Ishikawa (cell line): ENCODE measurements at regions not wholly inside any gene's neighbourhood (a gene's known extent, or its start where the extent isn't known, plus 50 kb on each side); places are given as distances from the start of the nearest gene placed in this dataset.

ENCODE experiments used
- CEBPB ChIP-seq: IDR thresholded peaks from 2 replicates; pipeline ENCODE4 v1.6.1; 2012
- CREB1 ChIP-seq: IDR thresholded peaks from 2 replicates; pipeline ENCODE4 v1.6.1; 2012; ENCODE audit warnings: low read depth
- EGR1 ChIP-seq: IDR thresholded peaks from 2 replicates; pipeline ENCODE4 v1.6.1; 2012
- EP300 ChIP-seq: IDR thresholded peaks from 2 replicates; pipeline ENCODE4 v1.6.1; 2012; ENCODE audit warnings: borderline replicate concordance
- FOXM1 ChIP-seq: IDR thresholded peaks from 2 replicates; pipeline ENCODE4 v1.6.1; 2012; ENCODE audit warnings: low read depth, borderline replicate concordance
- MAX ChIP-seq: IDR thresholded peaks from 2 replicates; pipeline ENCODE4 v1.6.1; 2012
- NFIC ChIP-seq: IDR thresholded peaks from 2 replicates; pipeline ENCODE4 v1.6.1; 2012
- RAD21 ChIP-seq: IDR thresholded peaks from 2 replicates; pipeline ENCODE4 v1.6.1; 2012; ENCODE audit warnings: low read depth
- REST ChIP-seq: IDR thresholded peaks from 2 replicates; pipeline ENCODE4 v1.6.1; 2012; ENCODE audit warnings: low read depth, mild to moderate bottlenecking
- TAF1 ChIP-seq: IDR thresholded peaks from 2 replicates; pipeline ENCODE4 v1.6.1; 2012; ENCODE audit warnings: low read depth, mild to moderate bottlenecking
- TCF12 ChIP-seq: IDR thresholded peaks from 2 replicates; pipeline ENCODE4 v1.6.1; 2012; ENCODE audit warnings: low read depth
- TEAD4 ChIP-seq: IDR thresholded peaks from 2 replicates; pipeline ENCODE4 v1.6.1; 2012
- USF1 ChIP-seq: IDR thresholded peaks from 2 replicates; pipeline ENCODE4 v1.6.1; 2012
- YY1 ChIP-seq: IDR thresholded peaks from 2 replicates; pipeline ENCODE4 v1.6.1; 2012; ENCODE audit warnings: low read depth
- ZBTB7A ChIP-seq: IDR thresholded peaks from 2 replicates; pipeline ENCODE4 v1.6.1; 2012; ENCODE audit warnings: low read depth

GRCh38 chr5:164041105-164041504 lies 535.7 kb downstream of the MAT2B start:
- no peak for TF ChIP-seq TCF12
- TF ChIP-seq NFIC: no peak
- TF ChIP-seq REST: no peak
- TF ChIP-seq USF1: no peak
- no peak for TF ChIP-seq YY1
- TF ChIP-seq ZBTB7A: no peak
- no peak for TF ChIP-seq TAF1
- TF ChIP-seq EGR1: no peak
- no peak for TF ChIP-seq CEBPB
- no peak for TF ChIP-seq RAD21
- no peak for TF ChIP-seq FOXM1
- TF ChIP-seq EP300: no peak
- no peak for TF ChIP-seq CREB1
- no peak for TF ChIP-seq TEAD4
- TF ChIP-seq MAX: no peak

- TF ChIP-seq RAD21 (peak; percentile 37), TCF12 (no peak)
Measured at GRCh38 chr5:164048359-164048926, 543.0 kb downstream of the MAT2B start.

- no peak for TF ChIP-seq FOXM1
- no peak for TF ChIP-seq CEBPB
- no peak for TF ChIP-seq EGR1
- TF ChIP-seq NFIC: no peak
- no peak for TF ChIP-seq YY1
- no peak for TF ChIP-seq TEAD4
- TF ChIP-seq TCF12: no peak
- TF ChIP-seq ZBTB7A: no peak
- TF ChIP-seq RAD21: no peak
- TF ChIP-seq CREB1: no peak
- TF ChIP-seq EP300: no peak
Measured at GRCh38 chr5:164051745-164052144, 546.3 kb downstream of the MAT2B start.

GRCh38 chr5:164052536-164053093 lies 547.2 kb downstream of the MAT2B start:
- TF ChIP-seq CEBPB: no peak
- no peak for TF ChIP-seq TEAD4
- no peak for TF ChIP-seq ZBTB7A
- TF ChIP-seq NFIC: no peak
- TF ChIP-seq FOXM1: no peak
- no peak for TF ChIP-seq TCF12
- no peak for TF ChIP-seq CREB1
- TF ChIP-seq TAF1: no peak
- no peak for TF ChIP-seq EP300
- TF ChIP-seq YY1: no peak
- no peak for TF ChIP-seq REST
- no peak for TF ChIP-seq RAD21
- no peak for TF ChIP-seq EGR1
- no peak for TF ChIP-seq MAX

GRCh38 chr5:164053123-164053522 lies 547.7 kb downstream of the MAT2B start:
- no peak for TF ChIP-seq MAX
- TF ChIP-seq EP300: no peak
- no peak for TF ChIP-seq CEBPB
- TF ChIP-seq ZBTB7A: no peak
- no peak for TF ChIP-seq EGR1
- no peak for TF ChIP-seq YY1
- no peak for TF ChIP-seq TEAD4
- TF ChIP-seq REST: no peak
- TF ChIP-seq FOXM1: no peak
- TF ChIP-seq NFIC: no peak
- no peak for TF ChIP-seq CREB1
- TF ChIP-seq USF1: no peak
- TF ChIP-seq TCF12: no peak
- no peak for TF ChIP-seq RAD21
